ENCODE measurements at regions not wholly inside any gene's neighbourhood (a gene's known extent, or its start where the extent isn't known, plus 50 kb on each side); places are given as distances from the start of the nearest gene placed in this dataset.
A peak's percentile ranks its signal among the peaks of the same experiment; 100 is the strongest.

- DNase-seq (ENCODE audit: low read depth in 2 of 2) = peak in 1 of 2 donors; percentile 1
These were observed 550.0 kb upstream of the DIPK2B start for GRCh38 chrX:45750639-45751038.

GRCh38 chrX:45749375-45749774 is 548.7 kb upstream of the DIPK2B start:
- DNase-seq (ENCODE audit: low read depth in 2 of 2) = peak; percentile 37 to 55

GRCh38 chrX:45748369-45748774 is 547.7 kb upstream of the DIPK2B start:
- DNase-seq (ENCODE audit: low read depth in 2 of 2) = peak in 1 of 2 donors; percentile 0

GRCh38 chrX:45747905-45748304 is 547.2 kb upstream of the DIPK2B start:
- DNase-seq (ENCODE audit: low read depth in 2 of 2) = peak; percentile 1 to 11

- no peak for DNase-seq (ENCODE audit: low read depth in 2 of 2)
These were observed 544.8 kb upstream of the DIPK2B start for GRCh38 chrX:45745479-45745878.

GRCh38 chrX:45743906-45744625 is 543.4 kb upstream of the DIPK2B start:
- DNase-seq (ENCODE audit: low read depth in 2 of 2) = peak; percentile 26 to 58

GRCh38 chrX:45743081-45743533 is 542.4 kb upstream of the DIPK2B start:
- DNase-seq (ENCODE audit: low read depth in 2 of 2) = peak; percentile 74 to 77

- no peak for DNase-seq (ENCODE audit: low read depth in 2 of 2)
These were observed 539.6 kb upstream of the DIPK2B start for GRCh38 chrX:45740291-45740690.

GRCh38 chrX:45735571-45735970 is 534.9 kb upstream of the DIPK2B start:
- no peak for DNase-seq (ENCODE audit: low read depth in 2 of 2)

- no peak for DNase-seq (ENCODE audit: low read depth in 2 of 2)
These were observed 530.8 kb upstream of the DIPK2B start for GRCh38 chrX:45731448-45731847.

- DNase-seq (ENCODE audit: low read depth in 2 of 2) = peak in 1 of 2 donors; percentile 44
These were observed 527.1 kb upstream of the DIPK2B start for GRCh38 chrX:45727761-45728160.

GRCh38 chrX:45722471-45722870 is 521.8 kb upstream of the DIPK2B start:
- no peak for DNase-seq (ENCODE audit: low read depth in 2 of 2)

- DNase-seq (ENCODE audit: low read depth in 2 of 2) = peak in 1 of 2 donors; percentile 64
These were observed 519.2 kb upstream of the DIPK2B start for GRCh38 chrX:45719751-45720501.

GRCh38 chrX:45718676-45719075 is 518.0 kb upstream of the DIPK2B start:
- DNase-seq (ENCODE audit: low read depth in 2 of 2) = peak in 1 of 2 donors; percentile 27

GRCh38 chrX:45716750-45717149 is 516.1 kb upstream of the DIPK2B start:
- DNase-seq (ENCODE audit: low read depth in 2 of 2) = peak in 1 of 2 donors; percentile 78

GRCh38 chrX:45715748-45716147 is 515.1 kb upstream of the DIPK2B start:
- peak in 1 of 2 donors; percentile 87 for DNase-seq (ENCODE audit: low read depth in 2 of 2)

- DNase-seq (ENCODE audit: low read depth in 2 of 2) = peak; percentile 28 to 85
These were observed 514.2 kb upstream of the DIPK2B start for GRCh38 chrX:45714866-45715265.

- DNase-seq (ENCODE audit: low read depth in 2 of 2) = peak in 1 of 2 donors; percentile 13
These were observed 511.4 kb upstream of the DIPK2B start for GRCh38 chrX:45712067-45712466.

- DNase-seq (ENCODE audit: low read depth in 2 of 2) = no peak
These were observed 510.6 kb upstream of the DIPK2B start for GRCh38 chrX:45711231-45711630.

GRCh38 chrX:45710081-45710801 is 509.6 kb upstream of the DIPK2B start:
- DNase-seq (ENCODE audit: low read depth in 2 of 2) = peak; percentile 7 to 93

GRCh38 chrX:45709381-45709780 is 508.7 kb upstream of the DIPK2B start:
- DNase-seq (ENCODE audit: low read depth in 2 of 2) = no peak

- no peak for DNase-seq (ENCODE audit: low read depth in 2 of 2)
These were observed 498.5 kb upstream of the DIPK2B start for GRCh38 chrX:45699158-45699557.
